CD14-positive monocyte (primary cell): ENCODE measurements at regions not wholly inside any gene's neighbourhood (a gene's known extent, or its start where the extent isn't known, plus 50 kb on each side); places are given as distances from the start of the nearest gene placed in this dataset.

Experiments
- DNase-seq, 3 donors: peaks; one replicate each; pipeline ENCODE4 v3.0.0-alpha.2; 2011 to 2022
- H2AFZ ChIP-seq: 2 replicates; pipeline ENCODE4 v1.6.0; 2012; ENCODE audit warnings: mild to moderate bottlenecking, low read depth, low read length, inconsistent platforms; ENCODE audit not compliant: insufficient read depth, poor library complexity, severe bottlenecking
- H3K27ac ChIP-seq, 2 donors: 1 replicate in 1 of 2; 2 replicates in 1 of 2; pipeline ENCODE4 v1.5.1; 2012 to 2013; ENCODE audit warnings: low read length in 2 of 2, control low read depth in 1 of 2, inconsistent platforms in 1 of 2, low read depth in 1 of 2, mild to moderate bottlenecking in 1 of 2
- H3K27me3 ChIP-seq, 2 donors: one replicate each; pipeline versions ENCODE4 v1.6.0 to v1.6.1; 2011 to 2013; ENCODE audit warnings: low read length in 2 of 2; ENCODE audit not compliant: control insufficient read depth in 2 of 2, insufficient read depth in 2 of 2
- H3K36me3 ChIP-seq, 2 donors: replicated peaks in 1 of 2; 1 replicate in 1 of 2; 2 replicates in 1 of 2; pipeline versions ENCODE4 v1.5.1 to v1.6.1; 2012 to 2013; ENCODE audit warnings: low read length in 2 of 2, control low read depth in 1 of 2, inconsistent platforms in 1 of 2, mild to moderate bottlenecking in 1 of 2; ENCODE audit not compliant: insufficient read depth in 2 of 2, control insufficient read depth in 1 of 2
- H3K4me1 ChIP-seq, 2 donors: 1 replicate in 1 of 2; 2 replicates in 1 of 2; pipeline versions ENCODE4 v1.5.1 to v1.6.1; 2012 to 2013; ENCODE audit warnings: low read length in 2 of 2, control low read depth in 1 of 2, inconsistent platforms in 1 of 2, mild to moderate bottlenecking in 1 of 2, moderate library complexity in 1 of 2; ENCODE audit not compliant: insufficient read depth in 2 of 2, control insufficient read depth in 1 of 2
- H3K4me2 ChIP-seq: replicated peaks from 2 replicates; pipeline ENCODE3; 2012; ENCODE audit warnings: low read length, moderate library complexity, mild to moderate bottlenecking; ENCODE audit not compliant: poor library complexity, severe bottlenecking; ENCODE audit errors: extremely low read depth
- H3K4me3 ChIP-seq, 3 experiments: fragments of 200-600 bp in 1 of 3; sonication (generic) in 1 of 3; replicated peaks in 1 of 3; 1 replicate in 2 of 3; 2 replicates in 1 of 3; pipeline ENCODE4 v1.5.1; 2011 to 2013; ENCODE audit warnings: low read length in 3 of 3, mild to moderate bottlenecking in 3 of 3, control low read depth in 2 of 3, low read depth in 2 of 3, inconsistent platforms in 1 of 3, moderate library complexity in 1 of 3
- H3K79me2 ChIP-seq: 2 replicates; pipeline ENCODE4 v1.6.0; 2012; ENCODE audit warnings: mild to moderate bottlenecking, control low read depth, inconsistent platforms, low read length, moderate library complexity; ENCODE audit not compliant: insufficient read depth
- H3K9ac ChIP-seq: 2 replicates; pipeline ENCODE4 v1.6.0; 2017; ENCODE audit warnings: low read length, mild to moderate bottlenecking; ENCODE audit not compliant: insufficient read depth, poor library complexity, severe bottlenecking
- H3K9me3 ChIP-seq, 2 donors: replicated peaks in 1 of 2; 1 replicate in 1 of 2; 2 replicates in 1 of 2; pipeline versions ENCODE4 v1.5.1 to v1.6.1; 2012 to 2013; ENCODE audit warnings: low read length in 2 of 2, control low read depth in 1 of 2; ENCODE audit not compliant: control insufficient read depth in 1 of 2, insufficient read depth in 1 of 2
- H4K20me1 ChIP-seq: 2 replicates; pipeline ENCODE4 v1.6.0; 2012; ENCODE audit warnings: mild to moderate bottlenecking, low read length, control low read depth, moderate library complexity; ENCODE audit not compliant: insufficient read depth
- H3K27ac Mint-ChIP-seq, 7 donors: one replicate each; pipeline ENCODE4 v1.8.0; 2020; ENCODE audit warnings: mild to moderate bottlenecking in 7 of 7, mixed read lengths in 7 of 7, moderate library complexity in 6 of 7, inconsistent platforms in 2 of 7
- H3K27me3 Mint-ChIP-seq, 3 donors: one replicate each; pipeline ENCODE4 v1.8.0; 2021 to 2022; ENCODE audit warnings: low read depth in 3 of 3, mild to moderate bottlenecking in 3 of 3, mixed read lengths in 3 of 3, moderate library complexity in 3 of 3, inconsistent platforms in 1 of 3
- H3K36me3 Mint-ChIP-seq, 2 donors: one replicate each; pipeline ENCODE4 v1.8.0; 2020; ENCODE audit warnings: mixed read lengths in 2 of 2, inconsistent platforms in 1 of 2, mild to moderate bottlenecking in 1 of 2
- H3K4me1 Mint-ChIP-seq: one replicate; pipeline ENCODE4 v1.8.0; 2020; ENCODE audit warnings: mild to moderate bottlenecking, mixed read lengths
- H3K4me3 Mint-ChIP-seq, 2 donors: one replicate each; pipeline ENCODE4 v1.8.0; 2020; ENCODE audit warnings: mild to moderate bottlenecking in 2 of 2, mixed read lengths in 2 of 2, moderate library complexity in 1 of 2
- H3K9me3 Mint-ChIP-seq, 7 donors: one replicate each; pipeline ENCODE4 v1.8.0; 2020 to 2022; ENCODE audit warnings: mixed read lengths in 7 of 7, mild to moderate bottlenecking in 6 of 7, moderate library complexity in 6 of 7, inconsistent platforms in 2 of 7
- WGBS: methylation state at CpG from one replicate; pipeline ENCODE4 v1.1.5; 2013; ENCODE audit warnings: missing lambda C conversion rate; ENCODE audit not compliant: insufficient coverage; 5-methylcytosine and 5-hydroxymethylcytosine counted together
- intact Hi-C, 2 donors: fragments of 100-400 bp; cut with micrococcal nuclease; formaldehyde crosslinking; loops; one replicate each; pipeline versions ENCODE4 v1.15.0 to v1.15.1; 2023
- TF ChIP-seq, protein P1 (sequence below): fragments of 200-600 bp; IDR thresholded peaks from one replicate; pipeline ENCODE4 v1.8.0; 2022; ENCODE audit warnings: antibody characterized with exemption, mild to moderate bottlenecking

GRCh38 chr9:17962747-17963146 is 383.9 kb downstream of the SH3GL2 start:
- H3K79me2 ChIP-seq = no peaks in the 10 kb centered on the region
- H3K27me3 ChIP-seq = no peaks in the 10 kb centered on the region
- no peaks in the 10 kb centered on the region for H4K20me1 ChIP-seq
- no peak for DNase-seq
- no peak overlapping the region for H3K4me3 ChIP-seq
- Mint-ChIP-seq H3K27me3 (peaks cover 0 to 2% (median 0%) of the 10 kb centered on the region in 3 donors), H3K9me3 (peaks cover 0 to 2% (median 0%) of the 10 kb centered on the region in 7 donors), H3K36me3 (no peaks in the 10 kb centered on the region), H3K4me1 (no peaks in the 10 kb centered on the region), H3K27ac (no peak overlapping the region), H3K4me3 (no peak overlapping the region)
- TF ChIP-seq, protein P1, sequence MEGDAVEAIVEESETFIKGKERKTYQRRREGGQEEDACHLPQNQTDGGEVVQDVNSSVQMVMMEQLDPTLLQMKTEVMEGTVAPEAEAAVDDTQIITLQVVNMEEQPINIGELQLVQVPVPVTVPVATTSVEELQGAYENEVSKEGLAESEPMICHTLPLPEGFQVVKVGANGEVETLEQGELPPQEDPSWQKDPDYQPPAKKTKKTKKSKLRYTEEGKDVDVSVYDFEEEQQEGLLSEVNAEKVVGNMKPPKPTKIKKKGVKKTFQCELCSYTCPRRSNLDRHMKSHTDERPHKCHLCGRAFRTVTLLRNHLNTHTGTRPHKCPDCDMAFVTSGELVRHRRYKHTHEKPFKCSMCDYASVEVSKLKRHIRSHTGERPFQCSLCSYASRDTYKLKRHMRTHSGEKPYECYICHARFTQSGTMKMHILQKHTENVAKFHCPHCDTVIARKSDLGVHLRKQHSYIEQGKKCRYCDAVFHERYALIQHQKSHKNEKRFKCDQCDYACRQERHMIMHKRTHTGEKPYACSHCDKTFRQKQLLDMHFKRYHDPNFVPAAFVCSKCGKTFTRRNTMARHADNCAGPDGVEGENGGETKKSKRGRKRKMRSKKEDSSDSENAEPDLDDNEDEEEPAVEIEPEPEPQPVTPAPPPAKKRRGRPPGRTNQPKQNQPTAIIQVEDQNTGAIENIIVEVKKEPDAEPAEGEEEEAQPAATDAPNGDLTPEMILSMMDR = no peak
- WGBS = 100% methylated on average over 1 of the region's 3 CpGs
- H3K4me2 ChIP-seq = no peak overlapping the region
- no peaks in the 10 kb centered on the region for H3K36me3 ChIP-seq
- H3K9ac ChIP-seq = no peak overlapping the region
- intact Hi-C loops = no loop called here
- H3K4me1 ChIP-seq = no peaks in the 10 kb centered on the region
- H2AFZ ChIP-seq = no peak overlapping the region
- H3K27ac ChIP-seq = no peak overlapping the region
- peaks cover 0 to 5% of the 10 kb centered on the region in 2 donors for H3K9me3 ChIP-seq

- intact Hi-C loops = no loop called here
- no peak overlapping the region for H3K4me2 ChIP-seq
- TF ChIP-seq, protein P1 = no peak
- H3K79me2 ChIP-seq = no peaks in the 10 kb centered on the region
- Mint-ChIP-seq H3K4me1 (no peaks in the 10 kb centered on the region), H3K27ac (no peak overlapping the region), H3K9me3 (peaks cover 0 to 2% (median 0%) of the 10 kb centered on the region in 7 donors), H3K36me3 (no peaks in the 10 kb centered on the region), H3K27me3 (peaks cover 0 to 2% (median 0%) of the 10 kb centered on the region in 3 donors), H3K4me3 (no peak overlapping the region)
- H3K27me3 ChIP-seq = no peaks in the 10 kb centered on the region
- no peaks in the 10 kb centered on the region for H4K20me1 ChIP-seq
- WGBS = 67% methylated on average over 1 of the region's 5 CpGs
- H3K4me3 ChIP-seq = no peak overlapping the region
- no peaks in the 10 kb centered on the region for H3K36me3 ChIP-seq
- H3K9me3 ChIP-seq = peaks cover 0 to 5% of the 10 kb centered on the region in 2 donors
- H3K4me1 ChIP-seq = no peaks in the 10 kb centered on the region
- no peak overlapping the region for H2AFZ ChIP-seq
- DNase-seq = no peak
- no peak overlapping the region for H3K9ac ChIP-seq
- H3K27ac ChIP-seq = no peak overlapping the region
Observed at GRCh38 chr9:17963498-17963897, 384.6 kb downstream of the SH3GL2 start.
